ENCODE measurements at regions not wholly inside any gene's neighbourhood (a gene's known extent, or its start where the extent isn't known, plus 50 kb on each side); places are given as distances from the start of the nearest gene placed in this dataset.

- ATAC-seq (replicated peaks in 1 of 4), result no peak
- ChIA-PET POLR2A (no interaction called here), CTCF (no interaction called here)
- Histone ChIP-seq H3K9me3 (no peaks in the 10 kb centered on the region), H3K27ac (ENCODE audit: low read length) (no peak overlapping the region), H3K27me3 (replicated peaks in 1 of 2; ENCODE audit: control insufficient read depth in 2 of 2, extremely low read depth in 1 of 2, insufficient read depth in 2 of 2, low read length in 1 of 2) (no peaks in the 10 kb centered on the region), H3K36me3 (ENCODE audit: control insufficient read depth in 2 of 2, extremely low read depth in 1 of 2, insufficient read depth in 1 of 2, low read length in 1 of 2) (no peaks in the 10 kb centered on the region), H3K4me1 (ENCODE audit: control insufficient read depth in 1 of 2, extremely low read depth in 1 of 2, insufficient read depth in 2 of 2, low read length in 2 of 2) (no peaks in the 10 kb centered on the region), H3K4me3 (ENCODE audit: control insufficient read depth in 1 of 2, extremely low read depth in 1 of 2, low read length in 1 of 2) (no peak overlapping the region)
- Mint-ChIP-seq H3K27me3 (no peaks in the 10 kb centered on the region), H3K9me3 (peaks cover 7 to 15% (median 14%) of the 10 kb centered on the region in 3 donors), H3K36me3 (no peaks in the 10 kb centered on the region), H3K4me3 (no peak overlapping the region), H3K27ac (no peak overlapping the region), H3K4me1 (no peaks in the 10 kb centered on the region)
- WGBS (ENCODE audit: insufficient coverage), result no CpG with 5 or more reads among the region's 1 CpG
- DNase-seq, result no peak
Observed at GRCh38 chr3:157746391-157746790, 243.2 kb upstream of the VEPH1 start.

GRCh38 chr3:157741607-157742006, 238.4 kb upstream of the VEPH1 start:
- Histone ChIP-seq H3K9me3 (no peaks in the 10 kb centered on the region), H3K36me3 (ENCODE audit: control insufficient read depth in 2 of 2, extremely low read depth in 1 of 2, insufficient read depth in 1 of 2, low read length in 1 of 2) (no peaks in the 10 kb centered on the region), H3K27ac (ENCODE audit: low read length) (no peak overlapping the region), H3K27me3 (replicated peaks in 1 of 2; ENCODE audit: control insufficient read depth in 2 of 2, extremely low read depth in 1 of 2, insufficient read depth in 2 of 2, low read length in 1 of 2) (no peaks in the 10 kb centered on the region), H3K4me1 (ENCODE audit: control insufficient read depth in 1 of 2, extremely low read depth in 1 of 2, insufficient read depth in 2 of 2, low read length in 2 of 2) (no peaks in the 10 kb centered on the region), H3K4me3 (ENCODE audit: control insufficient read depth in 1 of 2, extremely low read depth in 1 of 2, low read length in 1 of 2) (no peak overlapping the region)
- H3K9me3 Mint-ChIP-seq, result peaks cover 7 to 14% (median 12%) of the 10 kb centered on the region in 3 donors
- no peaks in the 10 kb centered on the region for H3K27me3 Mint-ChIP-seq
- no peak for ATAC-seq (replicated peaks in 1 of 4)
- H3K4me1 Mint-ChIP-seq, result no peaks in the 10 kb centered on the region
- no peaks in the 10 kb centered on the region for H3K36me3 Mint-ChIP-seq
- ChIA-PET CTCF (no interaction called here), POLR2A (no interaction called here)
- no peak overlapping the region for H3K4me3 Mint-ChIP-seq
- no peak for DNase-seq
- no peak overlapping the region for H3K27ac Mint-ChIP-seq

- no peak overlapping the region for H3K4me3 Mint-ChIP-seq
- POLR2A ChIA-PET, result no interaction called here
Observed at GRCh38 chr3:157738441-157738840, 235.2 kb upstream of the VEPH1 start.

GRCh38 chr3:157718800-157719199, 215.6 kb upstream of the VEPH1 start:
- Histone ChIP-seq H3K4me1 (ENCODE audit: control insufficient read depth in 1 of 2, extremely low read depth in 1 of 2, insufficient read depth in 2 of 2, low read length in 2 of 2) (no peaks in the 10 kb centered on the region), H3K9me3 (peaks cover 3% of the 10 kb centered on the region), H3K36me3 (ENCODE audit: control insufficient read depth in 2 of 2, extremely low read depth in 1 of 2, insufficient read depth in 1 of 2, low read length in 1 of 2) (no peaks in the 10 kb centered on the region), H3K27ac (ENCODE audit: low read length) (no peak overlapping the region), H3K27me3 (replicated peaks in 1 of 2; ENCODE audit: control insufficient read depth in 2 of 2, extremely low read depth in 1 of 2, insufficient read depth in 2 of 2, low read length in 1 of 2) (no peaks in the 10 kb centered on the region), H3K4me3 (ENCODE audit: control insufficient read depth in 1 of 2, extremely low read depth in 1 of 2, low read length in 1 of 2) (no peak overlapping the region)
- DNase-seq, result no peak
- no peaks in the 10 kb centered on the region for H3K4me1 Mint-ChIP-seq
- no peak overlapping the region for H3K27ac Mint-ChIP-seq
- ChIA-PET CTCF (no interaction called here), POLR2A (no interaction called here)
- H3K27me3 Mint-ChIP-seq, result no peaks in the 10 kb centered on the region
- H3K36me3 Mint-ChIP-seq, result no peaks in the 10 kb centered on the region
- H3K4me3 Mint-ChIP-seq, result no peak overlapping the region
- peaks cover 5 to 17% (median 17%) of the 10 kb centered on the region in 3 donors for H3K9me3 Mint-ChIP-seq
- no CpG with 5 or more reads among the region's 4 CpGs for WGBS (ENCODE audit: insufficient coverage)
- ATAC-seq (replicated peaks in 1 of 4), result no peak

More at GRCh38 chr3:157738441-157738840, 235.2 kb upstream of the VEPH1 start:
- Histone ChIP-seq H3K9me3 (no peaks in the 10 kb centered on the region), H3K27me3 (replicated peaks in 1 of 2; ENCODE audit: control insufficient read depth in 2 of 2, extremely low read depth in 1 of 2, insufficient read depth in 2 of 2, low read length in 1 of 2) (no peaks in the 10 kb centered on the region), H3K27ac (ENCODE audit: low read length) (no peak overlapping the region), H3K4me3 (ENCODE audit: control insufficient read depth in 1 of 2, extremely low read depth in 1 of 2, low read length in 1 of 2) (no peak overlapping the region), H3K36me3 (ENCODE audit: control insufficient read depth in 2 of 2, extremely low read depth in 1 of 2, insufficient read depth in 1 of 2, low read length in 1 of 2) (no peaks in the 10 kb centered on the region), H3K4me1 (ENCODE audit: control insufficient read depth in 1 of 2, extremely low read depth in 1 of 2, insufficient read depth in 2 of 2, low read length in 2 of 2) (no peaks in the 10 kb centered on the region)
- 70% methylated on average over 2 of the region's 5 CpGs for WGBS (ENCODE audit: insufficient coverage)
- CTCF ChIA-PET, result interaction anchor here in 1 of 2 donors (0.7 kb wide), 1 partner anchor 653 kb away, joined by 3 read pairs; no protein-coding TSS in a partner anchor
- no peak for DNase-seq
- Mint-ChIP-seq H3K36me3 (no peaks in the 10 kb centered on the region), H3K9me3 (peaks cover 11 to 30% (median 17%) of the 10 kb centered on the region in 3 donors), H3K4me1 (no peaks in the 10 kb centered on the region), H3K27ac (no peak overlapping the region), H3K27me3 (no peaks in the 10 kb centered on the region)
- no peak for ATAC-seq (replicated peaks in 1 of 4)

- Histone ChIP-seq H3K27ac (ENCODE audit: low read length) (no peak overlapping the region), H3K4me1 (ENCODE audit: control insufficient read depth in 1 of 2, extremely low read depth in 1 of 2, insufficient read depth in 2 of 2, low read length in 2 of 2) (no peaks in the 10 kb centered on the region), H3K36me3 (ENCODE audit: control insufficient read depth in 2 of 2, extremely low read depth in 1 of 2, insufficient read depth in 1 of 2, low read length in 1 of 2) (no peaks in the 10 kb centered on the region), H3K9me3 (no peaks in the 10 kb centered on the region), H3K27me3 (replicated peaks in 1 of 2; ENCODE audit: control insufficient read depth in 2 of 2, extremely low read depth in 1 of 2, insufficient read depth in 2 of 2, low read length in 1 of 2) (no peaks in the 10 kb centered on the region), H3K4me3 (ENCODE audit: control insufficient read depth in 1 of 2, extremely low read depth in 1 of 2, low read length in 1 of 2) (no peak overlapping the region)
- ATAC-seq (replicated peaks in 1 of 4) (no peak), DNase-seq (no peak)
- no peaks in the 10 kb centered on the region for H3K27me3 Mint-ChIP-seq
- H3K9me3 Mint-ChIP-seq, result peaks cover 0 to 9% (median 6%) of the 10 kb centered on the region in 3 donors
- H3K36me3 Mint-ChIP-seq, result no peaks in the 10 kb centered on the region
- ChIA-PET CTCF (no interaction called here), POLR2A (no interaction called here)
- H3K27ac Mint-ChIP-seq, result no peak overlapping the region
- no peak overlapping the region for H3K4me3 Mint-ChIP-seq
- H3K4me1 Mint-ChIP-seq, result no peaks in the 10 kb centered on the region
Observed at GRCh38 chr3:157713101-157713500, 209.9 kb upstream of the VEPH1 start.

- H3K27ac Mint-ChIP-seq, result no peak overlapping the region
- ChIA-PET POLR2A (no interaction called here), CTCF (no interaction called here)
- no CpG with 5 or more reads among the region's 2 CpGs for WGBS (ENCODE audit: insufficient coverage)
- Histone ChIP-seq H3K27me3 (replicated peaks in 1 of 2; ENCODE audit: control insufficient read depth in 2 of 2, extremely low read depth in 1 of 2, insufficient read depth in 2 of 2, low read length in 1 of 2) (no peaks in the 10 kb centered on the region), H3K36me3 (ENCODE audit: control insufficient read depth in 2 of 2, extremely low read depth in 1 of 2, insufficient read depth in 1 of 2, low read length in 1 of 2) (no peaks in the 10 kb centered on the region), H3K27ac (ENCODE audit: low read length) (no peak overlapping the region), H3K4me1 (ENCODE audit: control insufficient read depth in 1 of 2, extremely low read depth in 1 of 2, insufficient read depth in 2 of 2, low read length in 2 of 2) (no peaks in the 10 kb centered on the region), H3K4me3 (ENCODE audit: control insufficient read depth in 1 of 2, extremely low read depth in 1 of 2, low read length in 1 of 2) (no peak overlapping the region), H3K9me3 (no peaks in the 10 kb centered on the region)
- H3K4me3 Mint-ChIP-seq, result no peak overlapping the region
- no peaks in the 10 kb centered on the region for H3K36me3 Mint-ChIP-seq
- ATAC-seq (replicated peaks in 1 of 4) (no peak), DNase-seq (no peak)
- H3K4me1 Mint-ChIP-seq, result no peaks in the 10 kb centered on the region
- H3K9me3 Mint-ChIP-seq, result no peaks in the 10 kb centered on the region
- no peaks in the 10 kb centered on the region for H3K27me3 Mint-ChIP-seq
Observed at GRCh38 chr3:157705258-157705657, 202.0 kb upstream of the VEPH1 start.

GRCh38 chr3:157700405-157700804, 197.2 kb upstream of the VEPH1 start:
- CTCF ChIA-PET, result no interaction called here
- no peak overlapping the region for H3K4me3 ChIP-seq (ENCODE audit: control insufficient read depth in 1 of 2, extremely low read depth in 1 of 2, low read length in 1 of 2)

More at GRCh38 chr3:157700405-157700804, 197.2 kb upstream of the VEPH1 start:
- POLR2A ChIA-PET, result interaction anchor here in 1 of 2 donors (0.8 kb wide), 1 partner anchor 9 kb away, joined by 3 read pairs; no protein-coding TSS in a partner anchor
- Mint-ChIP-seq H3K4me1 (no peaks in the 10 kb centered on the region), H3K9me3 (peaks cover 0 to 8% (median 0%) of the 10 kb centered on the region in 3 donors), H3K27ac (no peak overlapping the region), H3K27me3 (no peaks in the 10 kb centered on the region), H3K36me3 (no peaks in the 10 kb centered on the region), H3K4me3 (no peak overlapping the region)
- H3K27me3 ChIP-seq (replicated peaks in 1 of 2; ENCODE audit: control insufficient read depth in 2 of 2, extremely low read depth in 1 of 2, insufficient read depth in 2 of 2, low read length in 1 of 2), result no peaks in the 10 kb centered on the region
- no peak overlapping the region for H3K27ac ChIP-seq (ENCODE audit: low read length)
- no peak for ATAC-seq (replicated peaks in 1 of 4)
- WGBS (ENCODE audit: insufficient coverage), result 58% methylated on average over 2 of the region's 3 CpGs
- DNase-seq, result no peak
- H3K9me3 ChIP-seq, result no peaks in the 10 kb centered on the region
- no peaks in the 10 kb centered on the region for H3K4me1 ChIP-seq (ENCODE audit: control insufficient read depth in 1 of 2, extremely low read depth in 1 of 2, insufficient read depth in 2 of 2, low read length in 2 of 2)
- no peaks in the 10 kb centered on the region for H3K36me3 ChIP-seq (ENCODE audit: control insufficient read depth in 2 of 2, extremely low read depth in 1 of 2, insufficient read depth in 1 of 2, low read length in 1 of 2)
